NCI-H2227 (cell line): ENCODE measurements at regions not wholly inside any gene's neighbourhood (a gene's known extent, or its start where the extent isn't known, plus 50 kb on each side); places are given as distances from the start of the nearest gene placed in this dataset.

Experiments used
- DNase-seq: peaks from one replicate; lab custom pipeline; 2025; ENCODE audit not compliant: unreplicated experiment; lab: John Stamatoyannopoulos, UW

GRCh38 chr12:111224186-111225066 lies 144.5 kb downstream of the PHETA1 start:
- no peak for DNase-seq

DNA sequence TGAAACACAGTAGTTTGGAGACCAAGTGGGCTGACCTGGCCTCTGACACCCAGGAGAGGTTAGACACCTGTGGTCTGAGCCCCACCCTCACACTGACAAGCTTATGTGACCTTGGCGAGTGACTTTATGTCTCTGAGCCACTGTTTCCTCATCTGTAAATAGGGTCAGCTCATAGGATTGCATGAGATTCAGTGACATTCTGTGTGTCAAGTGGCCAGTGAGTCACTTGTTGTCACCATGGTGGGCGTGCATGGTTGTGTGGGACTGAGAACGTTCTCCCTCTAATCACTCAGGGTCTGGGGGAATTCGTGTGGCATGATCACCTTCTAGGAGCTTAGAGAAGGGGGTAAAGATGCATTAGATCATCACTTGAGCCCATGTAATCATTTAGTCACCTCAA lies 146.4 kb downstream of the PHETA1 start:
- no peak for DNase-seq

DNA sequence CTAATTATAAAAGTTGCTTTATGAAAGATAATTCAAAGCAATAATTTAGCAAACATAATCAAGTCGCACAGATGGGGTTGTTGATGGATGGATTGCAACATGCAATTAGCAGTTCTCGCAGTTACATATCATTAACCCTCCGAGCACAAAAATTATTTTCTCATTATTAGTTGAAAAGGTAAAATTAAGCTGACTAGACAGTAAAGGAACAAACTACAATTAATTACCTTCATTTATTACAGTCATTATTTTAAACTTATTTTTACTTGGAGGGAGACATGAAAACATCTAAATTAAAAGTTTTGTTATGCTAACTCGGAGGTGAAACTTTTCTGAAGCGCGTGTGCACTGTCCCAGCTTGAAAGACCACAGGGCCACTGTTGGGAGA lies 146.9 kb downstream of the PHETA1 start:
- DNase-seq, result no peak

GRCh38 chr12:111221062-111222026 lies 147.6 kb downstream of the PHETA1 start:
- DNase-seq, result no peak

- no peak for DNase-seq
These were observed 148.5 kb downstream of the PHETA1 start for GRCh38 chr12:111220363-111220762.

- DNase-seq, result no peak
These were observed 149.5 kb downstream of the PHETA1 start for GRCh38 chr12:111219440-111219839.

GRCh38 chr12:111218499-111218898 lies 150.4 kb downstream of the PHETA1 start:
- no peak for DNase-seq

DNA sequence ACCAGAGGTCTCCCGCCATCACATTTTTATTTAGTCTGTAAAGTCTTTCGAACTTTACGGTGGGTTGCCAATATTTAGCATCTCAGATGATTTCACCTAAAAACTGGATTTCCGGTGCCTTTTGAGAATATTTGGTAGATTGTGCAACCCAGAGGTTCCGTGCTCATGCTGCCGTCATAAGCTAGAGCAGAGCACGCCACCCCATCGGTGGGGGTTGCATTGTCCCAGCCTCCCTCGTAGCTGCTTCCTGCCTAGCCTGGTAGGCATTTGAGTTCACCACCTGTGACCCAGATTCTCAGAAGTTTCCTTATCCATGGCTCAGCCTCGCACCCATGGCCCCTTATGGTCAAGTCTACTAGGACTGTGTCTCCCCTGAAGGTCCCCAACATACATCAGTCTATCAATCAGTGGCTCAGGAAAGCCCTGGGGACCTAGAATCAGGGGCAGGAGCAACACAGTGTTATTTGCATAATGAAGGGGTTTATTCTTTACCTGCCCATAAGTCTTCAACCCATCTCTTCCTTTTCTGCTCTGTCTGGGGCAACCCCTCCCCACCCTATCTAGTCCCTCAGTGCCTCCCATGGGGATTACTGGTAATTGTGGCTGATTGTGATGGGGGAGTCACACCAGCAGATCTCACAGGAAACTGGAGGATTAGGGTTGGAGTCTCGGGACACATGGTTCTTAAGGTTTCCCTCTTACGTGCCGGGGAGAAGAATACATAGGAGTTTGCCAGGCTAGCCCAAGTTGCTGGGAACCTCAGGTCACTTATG lies 152.3 kb downstream of the PHETA1 start:
- no peak for DNase-seq

GRCh38 chr12:111215881-111216280 lies 153.0 kb downstream of the PHETA1 start:
- no peak for DNase-seq

- DNase-seq, result no peak
These were observed 154.5 kb downstream of the PHETA1 start for GRCh38 chr12:111214401-111214800.

- DNase-seq, result no peak
These were observed 155.3 kb downstream of the PHETA1 start for GRCh38 chr12:111213561-111213960.

DNA sequence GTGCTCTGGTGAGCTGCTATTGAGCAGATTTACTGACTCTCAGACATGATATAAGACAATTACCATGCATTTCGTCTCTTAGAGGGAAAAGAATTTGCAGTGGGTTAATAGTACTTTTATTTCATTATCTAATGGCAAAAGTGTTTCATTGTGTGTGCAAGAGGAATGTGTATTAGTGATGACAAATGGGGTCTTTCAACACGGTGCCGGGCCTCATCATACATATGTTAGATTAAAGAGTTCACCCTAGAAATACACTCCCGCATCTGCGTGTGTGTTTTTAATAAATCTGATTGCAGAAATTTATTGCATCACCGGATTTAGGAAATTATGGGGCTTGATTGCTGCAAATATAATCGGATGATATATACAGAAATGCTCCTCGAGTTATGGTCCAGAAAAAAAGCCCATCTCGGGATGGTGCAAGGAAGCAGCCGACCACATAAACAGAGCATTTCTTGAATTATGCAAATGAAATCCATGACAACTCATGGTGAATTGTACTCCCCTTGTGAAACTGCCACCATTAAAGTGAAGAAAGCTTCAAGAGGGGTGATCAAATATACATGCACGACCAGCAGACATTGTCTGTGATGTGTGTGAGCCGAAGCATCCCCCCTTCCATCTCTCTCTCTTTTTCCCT lies 156.0 kb downstream of the PHETA1 start:
- no peak for DNase-seq

DNA sequence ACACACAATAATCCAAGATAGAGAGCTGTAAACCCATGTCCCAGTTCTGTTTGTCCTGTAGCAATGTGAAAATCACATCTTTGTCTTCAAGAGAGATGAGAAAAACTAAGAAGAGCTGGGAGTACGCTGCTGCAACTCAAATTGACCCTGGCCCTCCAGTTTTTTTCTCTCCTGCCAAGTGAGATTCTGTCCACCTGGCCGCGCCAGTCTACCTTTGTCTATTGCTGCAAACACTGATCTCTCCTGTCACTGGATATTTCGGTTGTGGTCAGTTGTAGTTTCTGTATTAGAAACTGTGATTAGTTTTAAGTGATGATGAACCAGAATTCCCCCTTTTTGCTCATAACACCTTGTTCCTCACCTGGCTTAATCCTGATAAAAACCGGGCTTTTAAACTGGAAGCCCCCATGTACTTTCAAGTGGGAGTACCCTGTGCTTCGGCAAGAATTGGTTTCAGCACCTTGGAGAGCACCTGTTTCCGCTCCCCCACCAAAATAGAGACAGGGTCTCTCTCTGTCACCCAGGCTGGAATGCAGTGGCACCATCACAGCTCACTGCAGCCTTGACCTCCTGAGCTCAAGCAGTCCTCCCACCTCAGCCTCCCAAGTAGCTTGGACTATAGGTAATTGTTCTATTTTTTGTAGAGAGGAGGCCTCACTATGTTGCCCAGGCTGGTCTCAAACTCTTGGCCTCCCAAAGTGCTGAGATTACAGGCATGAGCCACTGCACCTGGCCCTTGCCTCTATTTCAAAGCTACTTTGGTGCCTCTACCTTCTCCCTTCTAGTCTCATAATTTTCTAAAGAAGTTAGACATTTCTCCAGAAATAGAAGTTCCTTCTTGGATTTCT lies 156.8 kb downstream of the PHETA1 start:
- DNase-seq, result no peak

- DNase-seq, result no peak
These were observed 159.1 kb downstream of the PHETA1 start for GRCh38 chr12:111209811-111210210.

DNA sequence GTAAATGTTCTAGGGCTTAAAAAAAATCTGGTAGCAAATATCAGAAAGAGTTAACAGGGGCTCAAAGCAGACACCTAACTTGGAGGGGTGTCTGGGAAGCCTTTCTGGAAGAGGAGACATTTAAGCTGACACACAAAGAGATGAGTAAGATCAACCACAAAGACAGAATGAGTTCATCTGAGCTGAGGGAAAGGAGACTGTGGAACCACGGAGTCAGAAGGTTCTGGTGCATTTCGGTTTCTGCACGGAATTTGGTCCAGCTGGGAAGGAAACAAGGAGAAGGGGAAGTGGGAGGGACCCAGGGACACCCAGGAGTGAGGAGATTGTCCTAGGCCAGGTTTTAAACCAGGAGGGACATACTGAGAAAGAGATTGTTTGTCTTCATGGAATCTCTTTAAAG lies 161.1 kb downstream of the PHETA1 start:
- no peak for DNase-seq

GRCh38 chr12:111204788-111205241 lies 164.1 kb downstream of the PHETA1 start:
- no peak for DNase-seq

- DNase-seq, result no peak
These were observed 164.9 kb downstream of the PHETA1 start for GRCh38 chr12:111203969-111204368.

DNA sequence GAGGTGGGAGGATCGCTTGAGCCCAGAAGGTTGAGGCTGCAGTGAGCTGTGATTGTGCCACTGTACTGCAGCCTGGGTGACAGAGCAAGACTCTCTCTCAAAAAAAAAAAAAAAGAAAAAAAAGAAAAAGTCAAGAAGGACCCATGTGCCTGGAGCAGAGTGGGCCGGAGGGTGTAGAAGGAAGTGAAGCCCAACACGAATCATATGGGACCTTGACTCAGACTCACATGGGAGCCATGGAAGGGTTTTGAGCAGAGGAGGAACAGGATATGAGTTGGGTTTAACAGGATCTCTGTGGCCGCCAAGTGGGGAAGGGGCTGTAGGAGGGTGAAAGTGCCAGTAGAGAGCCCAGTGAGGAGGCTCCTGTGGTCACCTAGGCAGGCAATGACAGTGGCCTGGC lies 165.4 kb downstream of the PHETA1 start:
- DNase-seq, result no peak

DNA sequence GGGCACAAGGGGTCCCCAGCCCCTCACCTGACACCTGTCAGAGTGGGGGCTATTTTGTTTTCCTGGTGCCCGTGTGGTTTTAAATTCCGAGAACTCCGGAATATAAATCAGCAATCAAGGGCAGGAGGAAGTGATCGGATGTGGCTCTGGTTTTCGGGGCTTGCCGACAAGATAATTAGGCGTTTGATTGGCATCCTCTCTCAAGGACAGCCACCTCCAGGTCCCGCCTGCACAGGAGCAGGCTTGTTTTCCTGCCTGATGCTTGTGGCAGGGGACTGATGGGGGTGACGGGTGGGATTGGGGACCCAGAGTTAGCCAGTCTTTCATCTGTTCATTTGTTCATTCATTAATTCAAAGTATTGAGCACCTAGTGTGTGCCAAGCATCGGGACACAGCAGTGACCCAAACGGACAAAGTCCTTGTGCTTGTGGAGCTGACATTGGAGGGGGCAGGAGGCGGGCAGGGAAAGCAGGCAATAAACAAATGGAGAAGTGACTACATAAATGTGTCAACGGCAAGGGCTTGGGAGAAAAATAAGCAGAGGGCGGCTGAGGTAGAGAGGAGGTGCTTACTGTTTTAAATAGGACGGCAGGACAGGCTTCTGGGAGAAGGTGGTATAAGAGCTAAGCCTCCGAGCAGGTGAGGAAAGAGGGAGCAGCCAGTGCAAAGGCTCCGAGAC lies 166.5 kb downstream of the PHETA1 start:
- no peak for DNase-seq
